ENCODE measurements at regions not wholly inside any gene's neighbourhood (a gene's known extent, or its start where the extent isn't known, plus 50 kb on each side); places are given as distances from the start of the nearest gene placed in this dataset.

DNA sequence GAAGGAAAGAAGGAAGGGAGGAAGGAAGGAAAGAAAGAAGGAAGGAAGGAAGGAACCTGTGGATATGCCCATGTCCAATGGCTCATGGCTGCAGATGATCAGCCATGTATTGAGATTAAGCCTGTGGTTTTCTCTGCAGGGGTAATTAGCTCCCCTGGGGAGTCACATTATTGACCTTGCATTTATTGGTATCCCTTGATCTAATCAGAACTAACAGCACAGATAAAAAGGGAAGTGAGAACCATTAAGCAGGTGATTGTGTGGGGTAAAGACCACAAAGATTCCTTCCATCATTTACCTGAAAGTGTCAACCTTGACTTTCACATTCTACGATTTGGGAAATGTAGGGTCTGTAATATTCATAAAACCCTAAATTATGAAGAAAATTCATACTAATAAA lies 390.7 kb downstream of the BRINP2 start:
- Histone ChIP-seq H3K9me3 (ENCODE audit: low read depth, low read length) (no peaks in the 10 kb centered on the region), H3K27ac (no peak overlapping the region), H3K9ac (ENCODE audit: insufficient read length) (no peak overlapping the region), H3K36me3 (ENCODE audit: insufficient read depth, low read length) (no peaks in the 10 kb centered on the region), H3K4me3 (no peak overlapping the region)
- TF ChIP-seq FOXP2 (optimal IDR thresholded peaks at IDR 0.05; ENCODE audit: control extremely low read depth, extremely low read length, insufficient read depth), result no peak
- no peak for TF ChIP-seq EZH2 (IDR thresholded peaks at IDR 0.05)
- no peak for TF ChIP-seq POLR2AphosphoS5 (IDR thresholded peaks at IDR 0.05; ENCODE audit: borderline replicate concordance, low read depth, low read length)
- no peak for DNase-seq (ENCODE audit: low read depth, low spot score)

GRCh38 chr1:177558372-177558771 lies 387.6 kb downstream of the BRINP2 start:
- no peak for DNase-seq (ENCODE audit: low read depth, low spot score)
- H3K9me3 ChIP-seq (ENCODE audit: low read depth, low read length), result no peaks in the 10 kb centered on the region
- H3K4me3 ChIP-seq, result no peak overlapping the region
- H3K9ac ChIP-seq (ENCODE audit: insufficient read length), result no peak overlapping the region
- TF ChIP-seq EZH2 (IDR thresholded peaks at IDR 0.05), result no peak
- TF ChIP-seq POLR2AphosphoS5 (IDR thresholded peaks at IDR 0.05; ENCODE audit: borderline replicate concordance, low read depth, low read length), result no peak
- no peak for TF ChIP-seq FOXP2 (optimal IDR thresholded peaks at IDR 0.05; ENCODE audit: control extremely low read depth, extremely low read length, insufficient read depth)
- no peak overlapping the region for H3K27ac ChIP-seq
- H3K36me3 ChIP-seq (ENCODE audit: insufficient read depth, low read length), result no peaks in the 10 kb centered on the region

DNA sequence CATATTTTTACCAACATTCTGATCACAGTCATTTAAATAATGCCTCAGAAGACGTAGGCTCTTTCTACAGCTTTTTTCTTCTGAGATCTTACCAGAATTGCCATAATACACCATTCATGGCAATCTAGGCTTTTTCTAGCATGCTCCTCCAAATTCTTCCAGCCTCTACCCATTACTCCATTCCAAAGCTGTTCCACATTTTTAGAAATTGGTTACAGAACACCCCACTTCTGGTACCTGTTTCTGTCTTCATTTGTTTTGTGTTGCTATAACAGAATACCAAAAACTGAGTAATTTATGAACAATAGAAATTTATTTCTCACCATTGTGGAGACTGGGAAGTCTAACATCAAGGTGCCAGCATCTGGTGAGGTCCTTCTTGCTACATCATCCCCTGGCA lies 385.4 kb downstream of the BRINP2 start:
- no peak for TF ChIP-seq FOXP2 (optimal IDR thresholded peaks at IDR 0.05; ENCODE audit: control extremely low read depth, extremely low read length, insufficient read depth)
- no peak for TF ChIP-seq POLR2AphosphoS5 (IDR thresholded peaks at IDR 0.05; ENCODE audit: borderline replicate concordance, low read depth, low read length)
- no peak for TF ChIP-seq EZH2 (IDR thresholded peaks at IDR 0.05)
- Histone ChIP-seq H3K9ac (ENCODE audit: insufficient read length) (no peak overlapping the region), H3K9me3 (ENCODE audit: low read depth, low read length) (no peaks in the 10 kb centered on the region)

DNA sequence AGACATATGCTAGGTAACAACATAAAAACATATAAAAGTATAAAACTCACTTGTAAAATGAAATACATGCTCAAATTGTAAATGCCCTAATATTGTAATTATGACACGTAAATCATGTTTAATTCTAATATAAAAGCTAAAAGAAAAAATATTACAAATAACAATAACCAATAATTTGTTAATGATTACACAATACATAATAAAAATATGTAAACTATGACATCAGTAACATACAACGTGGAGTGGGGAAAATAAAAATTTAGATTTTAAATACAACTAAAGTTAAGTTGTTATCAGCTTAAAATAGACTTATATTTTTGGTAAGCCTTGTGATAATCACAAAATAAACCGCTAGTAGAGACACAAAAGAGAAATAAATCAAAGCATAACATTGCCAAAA lies 376.4 kb downstream of the BRINP2 start:
- H3K36me3 ChIP-seq (ENCODE audit: insufficient read depth, low read length), result no peaks in the 10 kb centered on the region
- no peak for DNase-seq (ENCODE audit: low read depth, low spot score)
- TF ChIP-seq EZH2 (IDR thresholded peaks at IDR 0.05) (no peak), FOXP2 (optimal IDR thresholded peaks at IDR 0.05; ENCODE audit: control extremely low read depth, extremely low read length, insufficient read depth) (no peak), POLR2AphosphoS5 (IDR thresholded peaks at IDR 0.05; ENCODE audit: borderline replicate concordance, low read depth, low read length) (no peak)
- no peak overlapping the region for H3K9ac ChIP-seq (ENCODE audit: insufficient read length)
- H3K27ac ChIP-seq, result no peak overlapping the region
- H3K4me3 ChIP-seq, result no peak overlapping the region
- no peaks in the 10 kb centered on the region for H3K9me3 ChIP-seq (ENCODE audit: low read depth, low read length)

More for the DNA sequence above, 385.4 kb downstream of the BRINP2 start:
- no peak for DNase-seq (ENCODE audit: low read depth, low spot score)
- no peaks in the 10 kb centered on the region for H3K36me3 ChIP-seq (ENCODE audit: insufficient read depth, low read length)
- no peak overlapping the region for H3K4me3 ChIP-seq
- H3K27ac ChIP-seq, result no peak overlapping the region

GRCh38 chr1:177546346-177546745 lies 375.6 kb downstream of the BRINP2 start:
- no peak for DNase-seq (ENCODE audit: low read depth, low spot score)
- no peak for TF ChIP-seq EZH2 (IDR thresholded peaks at IDR 0.05)

DNA sequence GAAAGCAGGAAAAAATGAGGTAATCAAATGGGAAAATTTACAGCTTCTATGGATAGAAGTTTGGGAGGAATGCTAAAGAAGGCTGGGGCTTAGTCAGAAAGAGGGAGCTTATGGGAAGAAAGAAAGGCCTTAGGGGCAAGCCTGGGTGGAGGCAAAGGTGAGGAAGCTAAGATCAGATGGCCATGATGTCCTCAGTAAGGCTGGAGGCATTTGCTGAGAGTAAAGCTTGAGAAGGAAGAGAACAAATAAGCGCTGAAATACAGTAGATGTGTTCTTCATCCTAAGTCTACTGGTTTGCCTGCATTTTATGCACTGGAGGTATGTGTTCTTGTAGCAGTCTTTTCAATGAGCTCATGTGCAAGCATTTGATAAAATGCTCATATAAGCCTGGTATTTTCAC lies 355.4 kb downstream of the BRINP2 start:
- Histone ChIP-seq H3K27ac (no peak overlapping the region), H3K9me3 (ENCODE audit: low read depth, low read length) (no peaks in the 10 kb centered on the region)

More at GRCh38 chr1:177546346-177546745, 375.6 kb downstream of the BRINP2 start:
- no peaks in the 10 kb centered on the region for H3K9me3 ChIP-seq (ENCODE audit: low read depth, low read length)
- H3K36me3 ChIP-seq (ENCODE audit: insufficient read depth, low read length), result no peaks in the 10 kb centered on the region
- no peak overlapping the region for H3K9ac ChIP-seq (ENCODE audit: insufficient read length)
- no peak overlapping the region for H3K4me3 ChIP-seq
- no peak overlapping the region for H3K27ac ChIP-seq

GRCh38 chr1:177525176-177525575 lies 354.4 kb downstream of the BRINP2 start:
- Histone ChIP-seq H3K9me3 (ENCODE audit: low read depth, low read length) (no peaks in the 10 kb centered on the region), H3K36me3 (ENCODE audit: insufficient read depth, low read length) (no peaks in the 10 kb centered on the region), H3K4me3 (no peak overlapping the region), H3K9ac (ENCODE audit: insufficient read length) (no peak overlapping the region), H3K27ac (no peak overlapping the region)
- no peak for DNase-seq (ENCODE audit: low read depth, low spot score)
- TF ChIP-seq EZH2 (IDR thresholded peaks at IDR 0.05), result no peak

More for the DNA sequence above, 355.4 kb downstream of the BRINP2 start:
- no peak for TF ChIP-seq POLR2AphosphoS5 (IDR thresholded peaks at IDR 0.05; ENCODE audit: borderline replicate concordance, low read depth, low read length)
- no peak for TF ChIP-seq EZH2 (IDR thresholded peaks at IDR 0.05)
- TF ChIP-seq FOXP2 (optimal IDR thresholded peaks at IDR 0.05; ENCODE audit: control extremely low read depth, extremely low read length, insufficient read depth), result no peak
- Histone ChIP-seq H3K36me3 (ENCODE audit: insufficient read depth, low read length) (no peaks in the 10 kb centered on the region), H3K9ac (ENCODE audit: insufficient read length) (no peak overlapping the region), H3K4me3 (no peak overlapping the region)
- no peak for DNase-seq (ENCODE audit: low read depth, low spot score)

DNA sequence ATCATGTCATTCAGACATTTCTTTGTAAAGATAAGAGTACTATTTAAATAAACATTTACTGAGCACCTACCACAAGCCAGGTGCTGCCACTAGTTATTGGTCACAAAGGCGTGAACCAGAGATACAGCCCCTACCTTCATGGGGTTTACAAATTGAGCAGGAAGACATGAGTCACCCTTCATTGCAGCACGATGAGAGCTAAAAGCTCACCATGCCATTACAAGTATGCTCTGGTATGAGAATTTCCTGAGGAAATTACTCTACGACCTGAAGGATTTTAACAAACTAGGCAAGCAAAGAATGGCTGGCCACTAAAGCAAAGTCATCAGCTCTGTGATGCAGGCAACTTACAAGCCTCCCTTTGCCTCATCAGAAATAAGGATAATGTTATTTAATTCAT lies 346.8 kb downstream of the BRINP2 start:
- H3K27ac ChIP-seq, result no peak overlapping the region
- no peak overlapping the region for H3K9ac ChIP-seq (ENCODE audit: insufficient read length)
- H3K4me3 ChIP-seq, result no peak overlapping the region
- no peaks in the 10 kb centered on the region for H3K9me3 ChIP-seq (ENCODE audit: low read depth, low read length)
- H3K36me3 ChIP-seq (ENCODE audit: insufficient read depth, low read length), result no peaks in the 10 kb centered on the region
- TF ChIP-seq EZH2 (IDR thresholded peaks at IDR 0.05) (no peak), POLR2AphosphoS5 (IDR thresholded peaks at IDR 0.05; ENCODE audit: borderline replicate concordance, low read depth, low read length) (no peak)
- DNase-seq (ENCODE audit: low read depth, low spot score), result no peak

- Histone ChIP-seq H3K9ac (ENCODE audit: insufficient read length) (no peak overlapping the region), H3K4me3 (no peak overlapping the region), H3K36me3 (ENCODE audit: insufficient read depth, low read length) (no peaks in the 10 kb centered on the region), H3K9me3 (ENCODE audit: low read depth, low read length) (no peaks in the 10 kb centered on the region), H3K27ac (no peak overlapping the region)
- no peak for TF ChIP-seq EZH2 (IDR thresholded peaks at IDR 0.05)
- no peak for TF ChIP-seq FOXP2 (optimal IDR thresholded peaks at IDR 0.05; ENCODE audit: control extremely low read depth, extremely low read length, insufficient read depth)
- no peak for TF ChIP-seq POLR2AphosphoS5 (IDR thresholded peaks at IDR 0.05; ENCODE audit: borderline replicate concordance, low read depth, low read length)
- DNase-seq (ENCODE audit: low read depth, low spot score), result no peak
These were observed 343.4 kb downstream of the BRINP2 start for GRCh38 chr1:177514207-177514606.

All from SK-N-MC (cell line).